ENCODE measurements at regions not wholly inside any gene's neighbourhood (a gene's known extent, or its start where the extent isn't known, plus 50 kb on each side); places are given as distances from the start of the nearest gene placed in this dataset.

GRCh38 chr10:100612601-100613595 lies 77.2 kb downstream of the HIF1AN start:
- H3K9me3 ChIP-seq (ENCODE audit: control insufficient read depth, insufficient read depth, low read length), result no peaks in the 10 kb centered on the region
- H3K9ac ChIP-seq (ENCODE audit: low read depth, low read length), result no peak overlapping the region

DNA sequence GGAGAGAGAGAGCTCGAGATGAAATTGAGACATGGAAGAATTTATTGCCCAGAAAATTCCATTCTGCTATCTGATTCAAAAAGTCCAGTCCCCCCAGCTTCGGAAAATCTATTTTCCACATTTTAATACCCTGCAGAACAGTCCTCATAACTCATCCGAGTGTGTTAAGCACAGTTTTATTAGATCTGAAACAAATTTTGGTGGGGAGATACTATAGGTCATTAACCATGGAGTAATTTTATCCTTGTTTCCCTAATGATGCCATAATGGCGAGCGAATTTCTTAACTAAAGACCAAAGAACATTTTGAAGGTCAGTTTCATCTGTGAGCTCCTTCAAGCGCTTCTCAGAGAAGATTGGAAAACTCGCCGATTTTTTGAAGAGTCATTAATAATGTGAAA lies 78.1 kb downstream of the HIF1AN start:
- Histone ChIP-seq H3K9ac (ENCODE audit: low read depth, low read length) (no peak overlapping the region), H3K36me3 (ENCODE audit: insufficient read depth, low read length) (no peaks in the 10 kb centered on the region), H3K9me3 (ENCODE audit: control insufficient read depth, insufficient read depth, low read length) (no peaks in the 10 kb centered on the region), H3K4me1 (ENCODE audit: insufficient read depth, low read length) (no peaks in the 10 kb centered on the region)

More at GRCh38 chr10:100612601-100613595, 77.2 kb downstream of the HIF1AN start:
- H3K4me1 ChIP-seq (ENCODE audit: insufficient read depth, low read length), result no peaks in the 10 kb centered on the region
- no peaks in the 10 kb centered on the region for H3K36me3 ChIP-seq (ENCODE audit: insufficient read depth, low read length)

DNA sequence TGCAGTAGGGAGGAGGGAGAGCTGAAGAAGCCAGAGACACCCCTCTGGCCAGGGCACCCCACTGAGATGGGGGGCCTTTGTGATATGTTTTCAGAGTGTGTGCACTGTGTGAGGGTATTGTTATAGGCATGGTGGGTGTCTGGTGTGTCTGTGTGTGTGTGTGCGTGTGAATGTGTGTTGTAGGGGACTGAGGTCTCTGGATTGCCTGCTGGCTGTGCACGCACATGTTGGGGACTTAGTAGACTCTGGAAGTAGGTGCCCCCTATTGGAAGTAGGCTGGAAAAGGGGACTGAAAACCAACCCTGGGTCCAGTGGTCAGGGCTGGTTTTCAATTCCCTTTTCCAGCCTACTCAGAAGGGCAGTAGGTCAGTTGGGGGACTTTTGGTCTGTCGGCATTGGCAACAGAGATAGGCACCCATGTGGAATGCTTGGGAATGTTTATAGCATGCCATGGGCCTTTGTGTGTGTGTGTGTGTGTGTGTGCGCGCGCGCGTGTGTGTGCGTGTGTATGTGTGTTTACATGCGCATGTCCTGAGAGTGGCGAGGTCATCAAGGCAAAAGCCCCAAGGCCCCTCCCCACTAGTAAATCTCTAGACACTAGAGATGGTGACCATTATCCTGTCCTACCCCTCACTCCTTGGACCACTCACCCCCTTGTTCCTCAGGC lies 78.8 kb downstream of the HIF1AN start:
- H3K9ac ChIP-seq (ENCODE audit: low read depth, low read length), result no peak overlapping the region
- H3K4me1 ChIP-seq (ENCODE audit: insufficient read depth, low read length), result no peaks in the 10 kb centered on the region

GRCh38 chr10:100615241-100615640 lies 79.5 kb downstream of the HIF1AN start:
- no peaks in the 10 kb centered on the region for H3K36me3 ChIP-seq (ENCODE audit: insufficient read depth, low read length)
- no peaks in the 10 kb centered on the region for H3K9me3 ChIP-seq (ENCODE audit: control insufficient read depth, insufficient read depth, low read length)
- H3K9ac ChIP-seq (ENCODE audit: low read depth, low read length), result no peak overlapping the region
- no peaks in the 10 kb centered on the region for H3K4me1 ChIP-seq (ENCODE audit: insufficient read depth, low read length)

More for the DNA sequence above, 78.8 kb downstream of the HIF1AN start:
- Histone ChIP-seq H3K9me3 (ENCODE audit: control insufficient read depth, insufficient read depth, low read length) (no peaks in the 10 kb centered on the region), H3K36me3 (ENCODE audit: insufficient read depth, low read length) (no peaks in the 10 kb centered on the region)

DNA sequence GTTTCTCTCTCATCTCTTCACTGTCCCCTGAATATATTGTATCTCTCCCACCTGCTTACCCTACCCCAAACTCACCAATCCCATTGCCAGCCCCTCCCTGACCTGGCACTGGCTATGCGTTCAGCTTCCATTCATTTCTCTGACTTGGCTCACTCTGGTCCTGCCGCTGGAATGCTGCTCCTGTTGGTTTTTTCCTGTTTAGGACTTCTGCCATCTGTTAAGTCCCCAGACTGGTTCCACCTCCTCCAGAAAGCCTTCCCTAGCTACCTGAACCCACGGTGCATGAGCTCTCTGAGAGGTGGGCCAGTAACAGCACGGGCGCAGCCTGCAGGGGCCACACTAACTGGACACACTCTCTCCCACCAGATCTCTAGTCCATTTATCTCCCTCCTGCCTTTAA lies 80.2 kb downstream of the HIF1AN start:
- H3K36me3 ChIP-seq (ENCODE audit: insufficient read depth, low read length), result no peaks in the 10 kb centered on the region
- H3K9me3 ChIP-seq (ENCODE audit: control insufficient read depth, insufficient read depth, low read length), result no peaks in the 10 kb centered on the region
- H3K4me1 ChIP-seq (ENCODE audit: insufficient read depth, low read length), result no peaks in the 10 kb centered on the region
- H3K9ac ChIP-seq (ENCODE audit: low read depth, low read length), result no peak overlapping the region

DNA sequence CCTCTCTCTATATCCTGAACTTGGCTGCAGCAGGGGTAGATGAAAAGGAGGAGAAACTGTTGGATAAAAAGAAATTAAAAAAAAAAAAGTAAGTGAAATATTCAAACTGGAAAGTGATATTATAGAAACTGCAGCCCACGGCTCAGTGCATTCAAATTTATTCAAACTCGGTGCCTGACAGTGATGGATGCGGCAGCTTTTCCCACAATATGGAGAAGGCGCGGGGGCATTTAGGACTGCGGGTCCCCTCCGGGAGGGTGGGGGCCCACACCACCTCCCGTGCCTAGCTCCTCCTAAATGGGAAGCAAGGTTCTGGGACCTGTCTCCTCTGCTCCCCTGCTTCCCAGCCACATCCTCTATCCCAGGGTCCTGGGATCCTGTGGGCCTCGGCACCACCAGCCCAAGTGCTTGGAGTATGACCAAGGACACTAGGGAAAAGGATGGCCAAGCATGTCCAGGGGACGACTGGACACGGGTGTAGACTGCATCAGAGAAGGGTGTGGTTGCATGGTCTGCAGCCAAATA lies 82.4 kb downstream of the HIF1AN start:
- H3K9me3 ChIP-seq (ENCODE audit: control insufficient read depth, insufficient read depth, low read length), result no peaks in the 10 kb centered on the region

GRCh38 chr10:100618632-100619255 lies 83.0 kb downstream of the HIF1AN start:
- Histone ChIP-seq H3K36me3 (ENCODE audit: insufficient read depth, low read length) (no peaks in the 10 kb centered on the region), H3K4me1 (ENCODE audit: insufficient read depth, low read length) (no peaks in the 10 kb centered on the region), H3K9me3 (ENCODE audit: control insufficient read depth, insufficient read depth, low read length) (no peaks in the 10 kb centered on the region), H3K9ac (ENCODE audit: low read depth, low read length) (no peak overlapping the region)

More for the DNA sequence above, 82.4 kb downstream of the HIF1AN start:
- Histone ChIP-seq H3K4me1 (ENCODE audit: insufficient read depth, low read length) (no peaks in the 10 kb centered on the region), H3K36me3 (ENCODE audit: insufficient read depth, low read length) (no peaks in the 10 kb centered on the region), H3K9ac (ENCODE audit: low read depth, low read length) (no peak overlapping the region)

DNA sequence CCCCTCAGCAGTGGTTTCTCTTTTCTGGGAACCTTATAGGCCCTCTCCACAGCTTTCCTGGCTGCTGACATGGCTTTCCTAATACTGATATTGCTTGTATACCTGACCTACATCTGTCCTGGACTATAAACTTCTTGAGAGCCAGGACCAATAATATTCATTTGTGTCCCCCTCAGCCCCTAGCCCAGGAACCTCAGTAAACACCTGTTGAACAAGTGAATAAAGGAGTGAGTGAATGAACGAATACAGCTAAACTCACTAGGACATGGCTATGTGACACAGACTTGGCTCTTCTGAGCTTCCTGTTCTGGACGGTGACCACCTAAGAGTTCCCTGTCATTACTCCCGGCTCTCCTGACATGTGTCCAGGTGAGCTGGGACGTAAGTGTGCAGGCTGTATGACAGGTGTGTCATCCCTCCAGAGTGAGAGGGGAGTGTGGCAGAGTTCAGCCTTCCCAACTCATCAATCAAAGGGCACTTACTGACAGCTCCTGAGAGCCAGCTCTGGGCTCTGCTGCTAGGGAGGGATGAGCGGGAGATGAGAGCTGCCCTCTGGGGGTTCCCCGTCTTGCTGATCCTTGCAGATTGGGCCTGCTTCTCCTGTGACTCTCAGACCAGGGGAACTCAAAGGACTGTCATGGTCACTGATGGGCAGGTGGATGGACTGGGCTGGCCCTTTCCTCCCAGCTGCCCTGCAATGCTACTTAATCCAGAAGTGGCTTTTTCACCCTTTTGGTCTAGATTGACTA lies 84.5 kb downstream of the HIF1AN start:
- Histone ChIP-seq H3K4me1 (ENCODE audit: insufficient read depth, low read length) (peaks cover 7% of the 10 kb centered on the region; the same call in 1 of the 2 replicates), H3K36me3 (ENCODE audit: insufficient read depth, low read length) (no peaks in the 10 kb centered on the region), H3K9ac (ENCODE audit: low read depth, low read length) (no peak overlapping the region), H3K9me3 (ENCODE audit: control insufficient read depth, insufficient read depth, low read length) (no peaks in the 10 kb centered on the region)

DNA sequence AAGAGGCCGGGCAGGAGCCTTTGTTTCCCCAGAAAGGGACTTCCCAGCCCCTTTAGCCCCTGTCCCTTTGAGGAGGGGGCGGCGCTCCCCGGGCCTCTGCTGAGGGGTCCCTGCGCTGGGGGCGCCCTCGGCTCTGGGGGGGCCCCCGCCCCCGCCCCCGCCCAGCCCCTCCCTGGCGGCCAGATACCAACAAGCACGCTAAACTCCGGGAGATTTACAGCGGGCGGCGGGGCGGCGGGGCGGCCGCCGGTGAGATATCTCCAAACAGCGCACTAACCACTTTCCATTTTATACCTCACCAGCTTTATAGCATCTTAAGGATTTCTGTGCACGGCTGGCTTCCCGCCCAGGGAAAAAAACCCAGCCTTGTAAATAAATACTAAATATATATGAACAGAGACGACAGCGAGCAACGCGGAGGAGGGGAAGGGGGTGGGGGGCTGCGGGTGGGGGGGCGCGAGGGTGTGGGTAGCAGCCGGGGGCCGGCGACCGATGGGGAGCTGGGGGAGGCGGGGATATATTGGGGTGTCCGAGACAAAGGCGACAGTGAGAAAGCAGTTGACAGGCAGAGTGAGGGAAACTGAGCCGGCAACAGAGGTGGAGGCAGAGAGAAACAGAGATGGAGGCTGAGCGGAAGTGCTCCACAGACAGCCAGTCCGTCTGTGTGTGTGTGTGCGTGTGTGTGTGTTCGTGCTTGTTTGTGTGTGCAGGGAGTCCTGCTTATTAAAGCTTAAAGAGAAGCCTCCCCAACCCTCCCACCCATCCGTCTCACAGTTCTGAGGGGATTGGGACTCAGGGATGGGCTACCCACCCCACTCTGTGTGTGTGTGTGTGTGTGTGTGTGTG lies 85.8 kb downstream of the HIF1AN start:
- Histone ChIP-seq H3K4me1 (ENCODE audit: insufficient read depth, low read length) (peaks cover 13% of the 10 kb centered on the region; the same call in 1 of the 2 replicates), H3K36me3 (ENCODE audit: insufficient read depth, low read length) (no peaks in the 10 kb centered on the region), H3K9me3 (ENCODE audit: control insufficient read depth, insufficient read depth, low read length) (no peaks in the 10 kb centered on the region), H3K9ac (ENCODE audit: low read depth, low read length) (no peak overlapping the region)

DNA sequence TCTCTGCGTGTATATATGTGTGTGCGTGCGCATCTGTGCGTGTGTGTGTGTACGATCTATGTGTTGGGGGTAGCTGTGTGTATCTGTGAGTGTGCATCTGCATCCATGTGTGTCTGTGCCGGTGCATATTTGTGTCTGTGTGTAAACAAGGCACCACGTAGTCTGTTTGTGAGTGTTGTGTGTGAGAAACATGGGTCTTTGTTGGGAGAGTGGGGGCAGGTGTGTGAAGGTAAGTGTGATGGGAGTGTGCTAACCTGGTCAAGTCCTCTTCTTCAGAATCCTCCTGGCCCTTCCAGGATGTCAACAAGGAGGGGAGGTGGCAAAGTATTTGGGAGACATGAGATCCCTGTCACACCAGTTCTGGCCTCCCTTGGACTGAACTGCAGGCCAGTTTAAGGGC lies 87.2 kb downstream of the HIF1AN start:
- Histone ChIP-seq H3K9me3 (ENCODE audit: control insufficient read depth, insufficient read depth, low read length) (no peaks in the 10 kb centered on the region), H3K36me3 (ENCODE audit: insufficient read depth, low read length) (no peaks in the 10 kb centered on the region), H3K4me1 (ENCODE audit: insufficient read depth, low read length) (peaks cover 13% of the 10 kb centered on the region; the same call in 1 of the 2 replicates), H3K9ac (ENCODE audit: low read depth, low read length) (no peak overlapping the region)

- H3K9me3 ChIP-seq (ENCODE audit: control insufficient read depth, insufficient read depth, low read length), result no peaks in the 10 kb centered on the region
- H3K9ac ChIP-seq (ENCODE audit: low read depth, low read length), result no peak overlapping the region
- peaks cover 13% of the 10 kb centered on the region; the same call in 1 of the 2 replicates for H3K4me1 ChIP-seq (ENCODE audit: insufficient read depth, low read length)
- H3K36me3 ChIP-seq (ENCODE audit: insufficient read depth, low read length), result no peaks in the 10 kb centered on the region
These were observed 87.9 kb downstream of the HIF1AN start for GRCh38 chr10:100623521-100624230.

- no peaks in the 10 kb centered on the region for H3K36me3 ChIP-seq (ENCODE audit: insufficient read depth, low read length)
- no peak overlapping the region for H3K9ac ChIP-seq (ENCODE audit: low read depth, low read length)
- no peaks in the 10 kb centered on the region for H3K9me3 ChIP-seq (ENCODE audit: control insufficient read depth, insufficient read depth, low read length)
- peaks cover 13% of the 10 kb centered on the region; the same call in 1 of the 2 replicates for H3K4me1 ChIP-seq (ENCODE audit: insufficient read depth, low read length)
These were observed 88.6 kb downstream of the HIF1AN start for GRCh38 chr10:100624298-100624697.

Data from ES-I3 (cell line).